K562 (cell line): ENCODE measurements at regions not wholly inside any gene's neighbourhood (a gene's known extent, or its start where the extent isn't known, plus 50 kb on each side); places are given as distances from the start of the nearest gene placed in this dataset.

Experiments
- ATAC-seq: fragments of 200-7000 bp; cut with Tn5 transposase; 3 replicates; pipeline ENCODE4 v1.9.1; 2020; ENCODE audit warnings: moderate library complexity
- BruUV-seq: library from RNA; stranded (reverse); fragments of 400-500 nt; replicated peaks from 2 replicates; lab custom pipeline; 2021; lab: Mats Ljungman, UMichigan
- CTCF ChIA-PET: fragments of 300-600 bp; formaldehyde crosslinking; extraction: SDS; loops from one replicate; lab custom pipeline; 2021; ENCODE audit warnings: low intra/inter-chr PET ratio; lab: Yijun Ruan, JAX
- POLR2A ChIA-PET: fragments of 300-600, 350-650 bp; sonication (Branson Sonifier 250); formaldehyde crosslinking; extraction: SDS; loops from one replicate; lab custom pipeline; 2021; ENCODE audit warnings: antibody characterized with exemption, inconsistent platforms; lab: Yijun Ruan, JAX
- DNase-seq, 4 experiments: peaks; one replicate each; pipeline versions ENCODE4 v3.0.0 to v3.0.0-alpha.2; 2011 to 2018; ENCODE audit warnings: low spot score in 3 of 4, mixed read lengths in 3 of 4; ENCODE audit errors: extremely low read depth in 1 of 4
- FAIRE-seq: peaks from 2 replicates; lab custom pipeline; 2011; peaks lifted over from hg19 to GRCh38; lab: Jason Lieb, UNC
- H2AFZ ChIP-seq: 2 replicates; pipeline ENCODE4 v1.6.0; 2011; ENCODE audit warnings: low read depth, low read length, control low read depth, inconsistent platforms
- H3K27ac ChIP-seq: fragments of 200-600 bp; 3 replicates; pipeline ENCODE4 v1.8.0; 2011; ENCODE audit warnings: low read depth, mild to moderate bottlenecking, control low read depth, inconsistent platforms, low read length, moderate library complexity, mixed read lengths; ENCODE audit errors: extremely low read depth
- H3K27me3 ChIP-seq, 2 experiments: fragments of 300-600 bp in 1 of 2; 2 replicates in 1 of 2; 3 replicates in 1 of 2; pipeline versions ENCODE4 v1.6.0 to v1.8.0; 2011; ENCODE audit warnings: inconsistent platforms in 2 of 2, low read length in 2 of 2, mild to moderate bottlenecking in 1 of 2, mixed read lengths in 1 of 2, moderate library complexity in 1 of 2; ENCODE audit not compliant: control insufficient read depth in 2 of 2, insufficient read depth in 2 of 2
- H3K36me3 ChIP-seq: fragments of 300-600 bp; 3 replicates; pipeline ENCODE4 v1.8.0; 2011; ENCODE audit warnings: mild to moderate bottlenecking, low read length, inconsistent platforms; ENCODE audit not compliant: control insufficient read depth, insufficient read depth
- H3K4me1 ChIP-seq, 2 experiments: fragments of 200-600 bp in 1 of 2; replicated peaks in 1 of 2; 2 replicates in 1 of 2; 3 replicates in 1 of 2; pipeline versions ENCODE4 v1.5.1 to v1.8.0; 2011; ENCODE audit warnings: inconsistent platforms in 2 of 2, low read length in 2 of 2, mild to moderate bottlenecking in 1 of 2, mixed read lengths in 1 of 2, moderate library complexity in 1 of 2; ENCODE audit not compliant: control insufficient read depth in 2 of 2, insufficient read depth in 2 of 2
- H3K4me2 ChIP-seq: 2 replicates; pipeline ENCODE4 v1.6.1; 2011; ENCODE audit warnings: low read length, control low read depth, inconsistent platforms, mixed read lengths; ENCODE audit not compliant: insufficient read depth
- H3K4me3 ChIP-seq: fragments of 200-600 bp; sonication (generic), shearing (Covaris generic); 2 replicates; pipeline ENCODE4 v1.5.1; 2016; ENCODE audit warnings: control low read depth, inconsistent platforms
- H3K79me2 ChIP-seq: fragments of 200-600 bp; 3 replicates; pipeline ENCODE4 v1.8.0; 2011; ENCODE audit warnings: low read length, inconsistent platforms; ENCODE audit not compliant: control insufficient read depth, insufficient read depth
- H3K9ac ChIP-seq, 2 experiments: 2 replicates each; pipeline versions ENCODE4 v1.6.0 to v1.6.1; 2011; ENCODE audit warnings: low read depth in 2 of 2, low read length in 2 of 2, control low read depth in 1 of 2, inconsistent platforms in 1 of 2, mild to moderate bottlenecking in 1 of 2, mixed read lengths in 1 of 2; ENCODE audit not compliant: insufficient read depth in 1 of 2
- H3K9me1 ChIP-seq: one replicate; pipeline ENCODE4 v1.6.0; 2011; ENCODE audit warnings: inconsistent platforms, mild to moderate bottlenecking, low read length, moderate library complexity; ENCODE audit not compliant: control insufficient read depth, insufficient read depth
- H3K9me3 ChIP-seq: replicated peaks from 2 replicates; pipeline ENCODE4 v1.5.1; 2011; ENCODE audit warnings: low read depth, low read length, inconsistent platforms; ENCODE audit not compliant: control insufficient read depth, insufficient read depth
- H4K20me1 ChIP-seq: replicated peaks from 2 replicates; pipeline ENCODE4 v1.6.1; 2011; ENCODE audit warnings: low read length, inconsistent platforms, mixed read lengths; ENCODE audit not compliant: control insufficient read depth, insufficient read depth
- ASH1L ChIP-seq: fragments of 450-650 bp; IDR thresholded peaks from 2 replicates; pipeline ENCODE4 v1.6.1; 2018; ENCODE audit warnings: borderline replicate concordance, mild to moderate bottlenecking, low read depth; ENCODE audit not compliant: partially characterized antibody
- CCNT2 ChIP-seq: IDR thresholded peaks from 2 replicates; pipeline ENCODE4 v1.6.1; 2011; ENCODE audit warnings: borderline replicate concordance, low read depth, mild to moderate bottlenecking, moderate library complexity, mixed read lengths, low read length; ENCODE audit not compliant: insufficient read length; ENCODE audit errors: extremely low read depth
- CSDE1 ChIP-seq, 2 experiments: fragments of 450-650 bp; IDR thresholded peaks; 2 replicates each; pipeline ENCODE4 v1.6.1; 2016; ENCODE audit warnings: mild to moderate bottlenecking in 1 of 2
- FOXJ3 ChIP-seq: sonication (generic); formaldehyde crosslinking; IDR thresholded peaks from 2 replicates; pipeline ENCODE4 v1.4.0; 2020; ENCODE audit warnings: mild to moderate bottlenecking, missing genetic modification reagents
- KAT2B ChIP-seq: IDR thresholded peaks from one replicate; pipeline ENCODE4 v1.6.1; 2012; ENCODE audit warnings: low read depth, mild to moderate bottlenecking, control low read depth, inconsistent platforms, low read length, moderate library complexity
- MEIS2 ChIP-seq: fragments of 450-650 bp; IDR thresholded peaks from 2 replicates; pipeline ENCODE4 v1.6.1; 2014; ENCODE audit warnings: mild to moderate bottlenecking; ENCODE audit not compliant: partially characterized antibody
- MTF1 ChIP-seq: fragments of 250-450 bp; sonication (Bioruptor Pico); IDR thresholded peaks from 2 replicates; pipeline ENCODE4 v1.9.0; 2021; ENCODE audit warnings: moderate library complexity, mild to moderate bottlenecking, inconsistent platforms, borderline replicate concordance
- NFE2L1 ChIP-seq: fragments of 450-650 bp; IDR thresholded peaks from 2 replicates; pipeline ENCODE4 v1.6.1; 2016; ENCODE audit warnings: missing genetic modification characterization, low read depth, mild to moderate bottlenecking, missing compliant biosample characterization, moderate library complexity, borderline replicate concordance
- NR1H2 ChIP-seq: sonication (generic); formaldehyde crosslinking; IDR thresholded peaks from 2 replicates; pipeline ENCODE4 v1.4.0; 2020; ENCODE audit warnings: mild to moderate bottlenecking, missing genetic modification reagents
- TEAD1 ChIP-seq, 2 experiments: fragments of 450-650 bp in 1 of 2; sonication (generic) in 1 of 2; formaldehyde crosslinking; IDR thresholded peaks; 2 replicates each; pipeline versions ENCODE4 v1.4.0 to v1.8.0; 2020 to 2022; ENCODE audit warnings: mild to moderate bottlenecking in 2 of 2, missing genetic modification reagents in 1 of 2
- VEZF1 ChIP-seq: fragments of 200-800 bp; sonication (Bioruptor generic); IDR thresholded peaks from 2 replicates; pipeline ENCODE4 v1.6.1; 2017; ENCODE audit warnings: missing genetic modification characterization, missing compliant biosample characterization
- ZBTB12 ChIP-seq: fragments of 250-450 bp; sonication (Bioruptor Pico); IDR thresholded peaks from 2 replicates; pipeline ENCODE4 v1.4.0; 2020
- ZNF124 ChIP-seq: sonication (generic); formaldehyde crosslinking; IDR thresholded peaks from 2 replicates; pipeline ENCODE4 v1.8.1; 2022; ENCODE audit warnings: missing genetic modification reagents
- ZNF174 ChIP-seq: fragments of 250-450 bp; sonication (Bioruptor Pico); IDR thresholded peaks from 2 replicates; pipeline ENCODE4 v1.4.0; 2020; ENCODE audit warnings: mild to moderate bottlenecking
- ZNF239 ChIP-seq: fragments of 250-450 bp; sonication (Bioruptor Pico); IDR thresholded peaks from 2 replicates; pipeline ENCODE4 v1.4.0; 2020; ENCODE audit warnings: mild to moderate bottlenecking
- ZNF586 ChIP-seq: fragments of 450-650 bp; formaldehyde crosslinking; conservative IDR thresholded peaks from 2 replicates; pipeline ENCODE4 v1.4.0; 2020; ENCODE audit warnings: mild to moderate bottlenecking, moderate library complexity
- WGBS: fragments of 100-300 bp; shearing (Covaris generic); methylation state at CpG from one replicate; pipeline ENCODE4 v1.1.6; 2016; ENCODE audit warnings: low coverage, mixed read lengths; ENCODE audit not compliant: insufficient coverage; ENCODE audit errors: missing lambda C conversion rate; 5-methylcytosine and 5-hydroxymethylcytosine counted together
- in situ Hi-C: fragments of 300-500 bp; cut with MboI; formaldehyde crosslinking; loops from 4 replicates; pipeline ENCODE4 v1.15.0; 2018; ENCODE audit warnings: inconsistent platforms, mixed read lengths
- intact Hi-C: fragments of 100-400 bp; cut with micrococcal nuclease; formaldehyde crosslinking; loops from 2 replicates; pipeline ENCODE4 v1.14.2; 2022

DNA sequence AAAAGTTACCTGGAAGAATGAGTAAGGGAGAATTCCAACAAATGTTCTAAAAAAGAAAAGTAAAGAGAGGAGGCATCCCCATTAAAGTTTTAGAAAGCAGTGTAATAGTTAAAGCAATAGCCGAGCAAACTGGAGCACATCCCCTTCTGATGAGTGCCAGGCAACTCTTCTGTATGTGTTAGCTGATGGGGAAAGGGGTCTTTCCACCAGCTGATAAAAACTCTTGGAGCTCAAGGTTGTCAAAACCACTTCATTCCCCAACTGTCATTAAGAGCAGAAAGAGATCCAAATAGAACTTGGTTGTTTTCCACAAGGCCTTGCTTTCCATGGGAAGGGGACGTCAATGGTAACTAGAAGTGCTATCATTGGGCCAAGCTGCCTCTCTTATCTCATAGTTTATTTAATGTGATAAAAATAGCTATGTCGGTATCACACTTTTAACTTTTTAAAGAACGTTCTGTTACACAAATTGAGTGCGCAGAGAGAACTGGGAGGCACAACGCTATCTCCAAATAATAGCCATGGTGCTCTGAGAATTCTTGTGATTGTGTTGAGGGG is 116.9 kb downstream of the POLR2M start:
- no peak overlapping the region for H2AFZ ChIP-seq
- no peak for TF ChIP-seq VEZF1 (CRISPR knock-in tag)
- TF ChIP-seq TEAD1 (CRISPR knock-in tag; IDR thresholded peaks at IDR 0.05) = no peak
- TF ChIP-seq ZBTB12 (CRISPR knock-in tag) = no peak
- no peak for TF ChIP-seq ZNF239 (CRISPR knock-in tag)
- no peak for TF ChIP-seq NR1H2 (CRISPR knock-in tag)
- TF ChIP-seq NFE2L1 (tag) = no peak
- no peak for TF ChIP-seq ASH1L
- TF ChIP-seq MTF1 (CRISPR knock-in tag) = no peak
- TF ChIP-seq CCNT2 = no peak
- TF ChIP-seq MEIS2 = no peak
- no peak for TF ChIP-seq ZNF124 (CRISPR knock-in tag)
- no peak for TF ChIP-seq ZNF174 (CRISPR knock-in tag)
- TF ChIP-seq KAT2B = no peak
- no peak for TF ChIP-seq FOXJ3
- TF ChIP-seq CSDE1 (IDR thresholded peaks at IDR 0.05) = no peak
- TF ChIP-seq ZNF586 (CRISPR knock-in tag) = no peak
- no peaks in the 10 kb centered on the region for H3K9me3 ChIP-seq
- H3K79me2 ChIP-seq = no peaks in the 10 kb centered on the region
- BruUV-seq = no TSS peak
- no peak overlapping the region for H3K9ac ChIP-seq
- ChIA-PET CTCF (no interaction called here), POLR2A (interaction anchor here (0.8 kb wide), 1 partner anchor 52 kb away, joined by 3 read pairs; no protein-coding TSS in a partner anchor)
- no peaks in the 10 kb centered on the region for H3K9me1 ChIP-seq
- no peak for DNase-seq
- ATAC-seq = no peak
- H3K27ac ChIP-seq = no peak overlapping the region
- H3K4me3 ChIP-seq = no peak overlapping the region
- no peaks in the 10 kb centered on the region for H3K4me1 ChIP-seq
- in situ Hi-C loops (no loop called here), intact Hi-C loops (no loop called here)
- FAIRE-seq = no peak
- no peak overlapping the region for H3K4me2 ChIP-seq
- H3K27me3 ChIP-seq = peaks cover 5% of the 10 kb centered on the region in 2 experiments; a peak in 4 of 5 replicates
- no peaks in the 10 kb centered on the region for H3K36me3 ChIP-seq
- H4K20me1 ChIP-seq = no peaks in the 10 kb centered on the region
- WGBS = 3% methylated on average over 6 of the region's 6 CpGs
